ENCODE measurements at regions not wholly inside any gene's neighbourhood (a gene's known extent, or its start where the extent isn't known, plus 50 kb on each side); places are given as distances from the start of the nearest gene placed in this dataset.
"Not testable (repeated sequence)": the region's sequence is repeated elsewhere in the genome, so short reads cannot be mapped to it uniquely, and the experiment has no call there.

- DNase-seq (ENCODE audit: low read depth in 2 of 2): peak; percentile 2 to 45
Measured at GRCh38 chr11:31958076-31958735, 132.7 kb upstream of the RCN1 start.

DNA sequence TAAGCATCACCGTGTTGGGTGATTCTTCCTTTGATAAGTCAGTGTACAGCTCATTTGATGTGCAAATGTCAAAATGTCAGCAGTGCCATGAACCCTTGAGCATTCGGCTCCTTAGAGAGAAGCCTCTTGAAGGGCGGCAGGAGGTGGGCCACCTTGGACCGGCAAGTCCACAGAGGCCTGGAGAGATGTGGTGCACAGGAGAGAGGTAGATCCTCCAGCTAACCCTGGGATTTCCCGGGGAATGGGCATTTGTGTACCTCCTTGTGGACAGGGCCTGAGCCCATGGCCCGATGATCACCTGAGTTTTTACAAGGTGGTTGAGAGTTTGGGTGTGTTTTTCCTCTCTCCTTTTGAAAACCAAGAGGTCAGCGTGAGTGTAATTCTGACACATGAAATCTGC is 133.2 kb upstream of the RCN1 start:
- no peak for DNase-seq (ENCODE audit: low read depth in 2 of 2)

GRCh38 chr11:31956310-31956709 is 134.6 kb upstream of the RCN1 start:
- DNase-seq (ENCODE audit: low read depth in 2 of 2): no peak

GRCh38 chr11:31955838-31956237 is 135.0 kb upstream of the RCN1 start:
- no peak for DNase-seq (ENCODE audit: low read depth in 2 of 2)

DNA sequence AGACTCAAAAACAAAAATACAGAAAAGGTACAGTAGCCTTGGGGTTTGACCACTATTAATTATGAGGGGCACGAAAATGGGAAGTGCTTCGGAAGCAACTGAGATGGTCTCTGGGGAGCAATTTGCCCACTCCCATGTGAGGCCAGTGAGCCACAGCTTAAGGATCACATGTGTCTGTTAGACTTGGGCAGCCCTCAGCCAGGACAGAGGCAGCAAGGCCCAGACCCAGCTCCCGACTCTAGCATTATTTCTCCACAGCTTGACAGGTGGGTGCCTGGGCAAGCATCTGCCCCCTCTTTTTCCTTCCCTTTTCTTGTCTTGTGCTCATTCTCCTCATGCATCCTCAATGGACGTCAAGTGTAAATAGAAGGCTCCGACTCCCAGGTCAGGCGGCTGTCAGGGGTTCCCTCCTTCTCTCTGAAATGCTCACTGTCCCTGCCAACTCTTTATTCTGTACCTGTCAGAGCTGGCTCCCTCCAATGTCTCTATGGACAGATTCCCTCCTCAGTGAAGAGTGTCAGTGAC is 137.0 kb upstream of the RCN1 start:
- no peak for DNase-seq (ENCODE audit: low read depth in 2 of 2)

DNA sequence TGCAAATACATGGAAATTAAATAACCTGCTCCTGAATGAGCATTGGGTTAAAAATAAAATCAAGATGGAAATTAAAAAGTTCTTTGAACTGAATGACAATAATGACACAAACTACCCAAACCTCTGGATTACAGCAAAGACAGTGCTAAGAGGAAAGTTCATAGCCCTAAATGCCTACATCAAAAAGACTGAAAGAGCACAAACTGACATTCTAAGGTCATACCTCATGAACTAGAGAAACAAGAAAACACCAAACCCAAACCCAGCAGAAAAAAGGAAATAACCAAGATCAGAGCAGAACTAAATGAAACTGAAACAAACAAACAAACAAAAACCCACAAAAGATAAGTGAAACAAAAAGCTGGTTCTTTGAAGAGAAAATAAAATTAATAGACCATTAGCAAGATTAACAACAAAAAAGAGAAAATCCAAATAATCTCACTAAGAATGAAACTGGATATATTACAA is 138.6 kb upstream of the PAX6 start:
- not testable (repeated sequence) for DNase-seq (ENCODE audit: low read depth in 2 of 2)

GRCh38 chr11:31947051-31947450 is 135.9 kb upstream of the PAX6 start:
- DNase-seq (ENCODE audit: low read depth in 2 of 2): no peak

GRCh38 chr11:31943056-31943780 is 132.1 kb upstream of the PAX6 start:
- no peak for DNase-seq (ENCODE audit: low read depth in 2 of 2)

GRCh38 chr11:31940371-31941037 is 129.4 kb upstream of the PAX6 start:
- no peak for DNase-seq (ENCODE audit: low read depth in 2 of 2)

DNA sequence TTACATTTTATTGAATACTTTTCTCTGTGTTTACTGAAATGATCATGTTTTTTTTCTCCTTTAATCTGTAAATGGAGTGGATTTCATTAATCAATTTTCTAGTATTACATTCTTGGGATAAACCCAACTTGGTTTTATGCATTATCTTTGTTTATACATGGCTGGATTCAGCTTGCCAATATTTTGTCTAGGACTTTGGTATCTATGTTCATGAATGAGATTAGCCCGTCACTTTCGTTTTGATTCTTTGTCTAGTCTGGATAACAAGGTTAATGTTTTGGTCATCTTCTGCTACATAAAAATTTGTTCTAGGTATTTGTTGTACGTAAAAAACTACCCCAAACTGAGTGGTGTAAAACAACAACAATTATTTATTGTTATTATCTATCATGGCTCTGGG is 127.9 kb upstream of the PAX6 start:
- no peak for DNase-seq (ENCODE audit: low read depth in 2 of 2)

- DNase-seq (ENCODE audit: low read depth in 2 of 2): no peak
Measured at GRCh38 chr11:31936312-31936711, 125.2 kb upstream of the PAX6 start.

DNA sequence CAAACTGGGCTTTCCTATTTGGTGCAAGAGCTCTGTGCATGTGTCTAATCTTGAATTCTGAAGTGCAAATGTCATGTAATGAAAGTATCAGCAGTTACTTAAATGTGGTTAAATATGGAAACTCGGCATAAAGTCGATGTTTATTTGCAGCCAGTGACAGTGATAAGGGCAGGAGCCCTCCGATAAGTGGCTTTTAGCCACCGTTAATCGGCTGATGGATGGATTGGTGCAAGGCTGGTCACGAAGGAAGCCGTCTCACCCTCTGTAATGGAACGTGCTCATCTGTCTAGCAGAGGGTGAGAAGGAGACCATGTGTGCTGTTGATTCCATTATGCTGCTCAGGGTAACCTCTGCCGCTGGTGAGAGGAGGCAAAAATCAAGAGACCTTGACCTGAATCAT is 121.8 kb upstream of the PAX6 start:
- no peak for DNase-seq (ENCODE audit: low read depth in 2 of 2)

- no peak for DNase-seq (ENCODE audit: low read depth in 2 of 2)
Measured at GRCh38 chr11:31927982-31928381, 116.9 kb upstream of the PAX6 start.

- DNase-seq (ENCODE audit: low read depth in 2 of 2): no peak
Measured at GRCh38 chr11:31926816-31927528, 115.8 kb upstream of the PAX6 start.

- no peak for DNase-seq (ENCODE audit: low read depth in 2 of 2)
Measured at GRCh38 chr11:31926106-31926505, 115.0 kb upstream of the PAX6 start.

DNA sequence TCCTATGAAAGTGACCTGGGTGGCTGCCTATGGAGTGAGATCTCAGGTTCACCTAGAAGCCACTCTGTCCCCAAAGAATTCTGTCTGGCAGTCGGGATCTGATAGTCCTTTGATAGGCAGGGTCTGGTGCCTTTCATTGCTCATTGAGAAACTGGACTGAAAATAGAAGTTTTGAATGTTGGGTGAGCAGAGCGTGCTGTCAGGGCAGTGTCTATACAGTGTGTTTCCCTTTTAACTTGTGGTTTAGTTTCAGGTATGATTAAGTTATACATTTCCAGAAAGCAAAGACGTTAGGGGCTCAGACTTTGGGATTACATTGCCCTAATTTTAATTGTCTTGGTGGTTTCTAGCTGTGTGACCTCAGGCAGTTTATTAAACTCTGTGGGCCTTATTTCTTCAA is 111.3 kb upstream of the PAX6 start:
- DNase-seq (ENCODE audit: low read depth in 2 of 2): no peak

DNA sequence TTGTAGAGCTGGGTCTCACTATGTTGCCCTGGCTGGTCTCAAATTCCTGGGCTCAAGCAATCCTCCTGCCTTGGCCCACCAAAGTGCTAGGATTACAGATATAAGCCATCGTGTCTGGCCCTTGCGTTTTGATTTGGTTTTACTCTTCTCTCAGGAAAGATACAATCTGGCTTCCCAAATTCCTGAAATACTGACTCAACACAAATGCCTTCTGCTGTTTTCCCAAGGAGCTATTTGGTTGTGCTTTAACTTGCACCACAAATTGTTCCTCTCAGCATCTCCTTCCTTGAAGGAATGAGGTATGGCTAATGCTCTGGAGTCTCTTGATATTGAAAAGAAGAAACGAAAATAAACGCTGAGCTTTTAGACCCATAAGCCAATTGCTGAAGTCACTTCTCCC is 110.0 kb upstream of the PAX6 start:
- no peak for DNase-seq (ENCODE audit: low read depth in 2 of 2)

- DNase-seq (ENCODE audit: low read depth in 2 of 2): no peak
Measured at GRCh38 chr11:31919175-31919574, 108.1 kb upstream of the PAX6 start.

- no peak for DNase-seq (ENCODE audit: low read depth in 2 of 2)
Measured at GRCh38 chr11:31915867-31916266, 104.7 kb upstream of the PAX6 start.

DNA sequence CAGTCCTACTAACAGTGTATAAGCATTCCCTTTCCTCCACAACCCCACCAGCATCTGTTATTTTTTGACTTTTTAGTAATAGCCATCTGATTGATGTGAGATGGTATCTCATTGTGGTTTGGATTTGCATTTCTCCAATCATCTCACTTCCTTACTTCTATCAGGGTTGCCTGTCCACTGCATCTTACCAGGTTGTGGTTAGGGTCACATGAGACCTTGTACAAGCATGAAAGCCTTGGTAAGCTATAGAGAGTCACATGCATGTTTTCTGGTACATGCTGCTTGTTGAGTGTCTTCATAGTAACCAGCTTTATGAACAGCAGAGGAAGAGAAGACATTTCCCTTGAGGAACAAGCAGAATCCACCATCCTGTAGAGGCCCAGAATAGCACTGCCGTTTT is 102.9 kb upstream of the PAX6 start:
- no peak for DNase-seq (ENCODE audit: low read depth in 2 of 2)

GRCh38 chr11:31912808-31913207 is 101.7 kb upstream of the PAX6 start:
- no peak for DNase-seq (ENCODE audit: low read depth in 2 of 2)

- no peak for DNase-seq (ENCODE audit: low read depth in 2 of 2)
Measured at GRCh38 chr11:31910950-31911576, 99.9 kb upstream of the PAX6 start.

Data from stimulated activated CD4-positive, alpha-beta T cell treated with anti-CD3 and anti-CD28 coated beads, Interleukin-1b, Interleukin-23, amount 100 ng/mL, for 4 hours (primary cell).